GM23338 (cell line): ENCODE measurements at regions not wholly inside any gene's neighbourhood (a gene's known extent, or its start where the extent isn't known, plus 50 kb on each side); places are given as distances from the start of the nearest gene placed in this dataset.

Experiments used
- ATAC-seq: fragments of 200-7000 bp; cut with Tn5 transposase; 3 replicates; pipeline ENCODE4 v1.9.1; 2020
- DNase-seq: peaks from one replicate; pipeline ENCODE4 v3.0.0-alpha.2; 2015; ENCODE audit warnings: low spot score
- H2AFZ ChIP-seq: fragments of 200-600 bp; sonication (generic); 2 replicates; pipeline ENCODE4 v1.8.0; 2016; ENCODE audit warnings: antibody characterized with exemption, mild to moderate bottlenecking, moderate library complexity
- H3F3A ChIP-seq: fragments of 200-600 bp; sonication (generic); replicated peaks from 2 replicates; pipeline ENCODE4 v1.8.0; 2017; ENCODE audit warnings: antibody characterized with exemption, mixed run types, low read depth
- H3K27ac ChIP-seq: fragments of 200-600 bp; sonication (generic); 2 replicates; pipeline ENCODE4 v1.6.1; 2016; ENCODE audit warnings: low read depth
- H3K27me3 ChIP-seq: fragments of 200-600 bp; sonication (generic); 2 replicates; pipeline ENCODE4 v1.8.0; 2016; ENCODE audit warnings: mild to moderate bottlenecking, mixed run types, moderate library complexity; ENCODE audit not compliant: insufficient read depth
- H3K36me3 ChIP-seq: fragments of 200-600 bp; sonication (generic); 2 replicates; pipeline ENCODE4 v1.8.0; 2016; ENCODE audit warnings: mild to moderate bottlenecking; ENCODE audit not compliant: insufficient read depth
- H3K4me1 ChIP-seq: fragments of 200-600 bp; sonication (generic); 2 replicates; pipeline ENCODE4 v1.8.0; 2016; ENCODE audit warnings: mild to moderate bottlenecking, moderate library complexity; ENCODE audit not compliant: insufficient read depth
- H3K4me2 ChIP-seq: fragments of 200-600 bp; sonication (generic); 2 replicates; pipeline ENCODE4 v1.7.1; 2017; ENCODE audit warnings: mixed run types
- H3K4me3 ChIP-seq: fragments of 200-600 bp; sonication (generic); 2 replicates; pipeline ENCODE4 v1.6.1; 2016; ENCODE audit warnings: mixed run types
- H3K79me2 ChIP-seq: fragments of 200-600 bp; sonication (generic); replicated peaks from 2 replicates; pipeline ENCODE4 v1.8.0; 2017; ENCODE audit warnings: mild to moderate bottlenecking; ENCODE audit not compliant: insufficient read depth
- H3K9me2 ChIP-seq: fragments of 200-600 bp; sonication (generic); 2 replicates; pipeline ENCODE4 v1.8.0; 2017; ENCODE audit not compliant: insufficient read depth
- H4K20me1 ChIP-seq: fragments of 200-600 bp; sonication (generic); replicated peaks from 2 replicates; pipeline ENCODE4 v1.8.0; 2017; ENCODE audit warnings: mild to moderate bottlenecking; ENCODE audit not compliant: insufficient read depth
- H3K27ac Mint-ChIP-seq: 2 replicates; pipeline ENCODE4 v1.8.0; 2020; ENCODE audit warnings: inconsistent platforms, mild to moderate bottlenecking, moderate library complexity, mixed read lengths
- H3K27me3 Mint-ChIP-seq: 3 replicates; pipeline ENCODE4 v1.8.0; 2022; ENCODE audit warnings: low read depth, mild to moderate bottlenecking, moderate library complexity, mixed read lengths, inconsistent platforms; ENCODE audit not compliant: insufficient read depth, poor library complexity
- H3K36me3 Mint-ChIP-seq: 3 replicates; pipeline ENCODE4 v1.8.0; 2021; ENCODE audit warnings: low read depth, mild to moderate bottlenecking, inconsistent platforms, moderate library complexity, mixed read lengths
- H3K4me1 Mint-ChIP-seq: 3 replicates; pipeline ENCODE4 v1.8.0; 2020; ENCODE audit warnings: mild to moderate bottlenecking, inconsistent platforms, mixed read lengths
- H3K4me3 Mint-ChIP-seq: 3 replicates; pipeline ENCODE4 v1.8.0; 2021; ENCODE audit warnings: moderate library complexity, mild to moderate bottlenecking, inconsistent platforms, mixed read lengths
- H3K9me3 Mint-ChIP-seq: 3 replicates; pipeline ENCODE4 v1.8.0; 2020; ENCODE audit warnings: moderate library complexity, mild to moderate bottlenecking, inconsistent platforms, mixed read lengths
- EZH2 ChIP-seq: fragments of 200-600 bp; sonication (generic); IDR thresholded peaks from one replicate; pipeline ENCODE4 v1.8.0; 2017; ENCODE audit warnings: antibody characterized with exemption, mild to moderate bottlenecking, low read depth; ENCODE audit not compliant: unreplicated experiment
- EZH2phosphoT487 ChIP-seq: fragments of 200-600 bp; sonication (generic); IDR thresholded peaks from one replicate; pipeline ENCODE4 v1.8.1; 2018; ENCODE audit warnings: antibody characterized with exemption; ENCODE audit not compliant: unreplicated experiment
- JUNB ChIP-seq: IDR thresholded peaks from one replicate; pipeline ENCODE4 v1.6.1; 2016; ENCODE audit warnings: antibody characterized with exemption; ENCODE audit not compliant: unreplicated experiment
- POLR2AphosphoS5 ChIP-seq: IDR thresholded peaks from 2 replicates; pipeline ENCODE4 v1.6.1; 2016; ENCODE audit warnings: antibody characterized with exemption, low read depth
- STAT1 ChIP-seq: IDR thresholded peaks from one replicate; pipeline ENCODE4 v1.6.1; 2016; ENCODE audit warnings: antibody characterized with exemption; ENCODE audit not compliant: unreplicated experiment
- ZNF331 ChIP-seq: fragments of 250-450 bp; sonication (Bioruptor Pico); IDR thresholded peaks from 2 replicates; pipeline ENCODE4 v1.5.0; 2020; ENCODE audit warnings: low read depth, mild to moderate bottlenecking, moderate library complexity
- TF ChIP-seq, protein P1 (sequence below): fragments of 250-450 bp; sonication (Bioruptor Pico); IDR thresholded peaks from 2 replicates; pipeline ENCODE4 v1.5.0; 2020; ENCODE audit warnings: mild to moderate bottlenecking, moderate library complexity
- TF ChIP-seq, protein P2 (sequence below), 2 experiments: fragments of 200-600 bp in 1 of 2; sonication (generic) in 1 of 2; conservative IDR thresholded peaks; 2 replicates each; pipeline versions ENCODE4 v1.5.1 to v1.6.1; 2016 to 2017; ENCODE audit warnings: antibody characterized with exemption in 2 of 2, low read depth in 2 of 2, mild to moderate bottlenecking in 2 of 2, moderate library complexity in 1 of 2
- TF ChIP-seq, protein P3 (sequence below): IDR thresholded peaks from 2 replicates; pipeline ENCODE4 v1.6.1; 2016; ENCODE audit warnings: antibody characterized with exemption

DNA sequence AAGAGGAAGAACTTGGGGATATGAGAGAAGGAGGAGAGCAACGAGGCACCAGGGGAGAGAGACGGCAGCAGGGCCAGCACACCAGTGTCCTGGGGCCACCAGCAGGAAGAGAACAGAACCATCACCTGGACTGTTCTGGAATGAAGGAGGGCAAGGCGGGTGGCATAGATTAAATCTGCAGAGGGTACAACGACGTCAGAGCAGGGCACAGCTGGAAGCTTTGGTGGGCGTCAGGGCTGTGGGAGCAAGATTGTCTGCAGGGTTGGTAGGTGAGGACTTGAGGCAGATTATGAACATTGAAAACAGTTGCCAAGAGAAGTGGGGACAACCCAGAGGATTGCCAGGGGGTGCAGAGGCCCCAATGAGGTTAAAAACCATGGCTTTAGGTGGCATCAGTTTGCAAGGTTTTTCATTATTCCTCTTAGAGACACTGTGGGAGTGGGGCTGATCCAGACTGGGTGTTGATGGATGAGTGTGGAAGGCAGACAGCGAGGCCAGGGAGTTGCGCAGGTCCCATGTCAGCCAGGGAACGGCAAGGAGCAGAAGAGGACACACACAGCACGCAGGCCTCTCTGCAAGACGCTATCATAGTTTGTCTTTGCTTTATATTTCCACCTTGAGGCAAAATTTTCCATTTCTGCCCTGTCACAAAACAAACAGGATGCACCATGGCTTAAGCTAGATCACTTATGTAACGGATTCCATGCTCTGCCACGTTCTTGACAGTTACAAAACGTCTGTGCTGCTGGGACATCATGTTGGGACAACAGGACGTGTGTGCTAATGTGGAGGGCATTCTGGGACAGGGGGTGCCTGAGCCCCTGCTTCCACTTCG is 52.5 kb upstream of the LEP start (continued):
- TF ChIP-seq, protein P1, sequence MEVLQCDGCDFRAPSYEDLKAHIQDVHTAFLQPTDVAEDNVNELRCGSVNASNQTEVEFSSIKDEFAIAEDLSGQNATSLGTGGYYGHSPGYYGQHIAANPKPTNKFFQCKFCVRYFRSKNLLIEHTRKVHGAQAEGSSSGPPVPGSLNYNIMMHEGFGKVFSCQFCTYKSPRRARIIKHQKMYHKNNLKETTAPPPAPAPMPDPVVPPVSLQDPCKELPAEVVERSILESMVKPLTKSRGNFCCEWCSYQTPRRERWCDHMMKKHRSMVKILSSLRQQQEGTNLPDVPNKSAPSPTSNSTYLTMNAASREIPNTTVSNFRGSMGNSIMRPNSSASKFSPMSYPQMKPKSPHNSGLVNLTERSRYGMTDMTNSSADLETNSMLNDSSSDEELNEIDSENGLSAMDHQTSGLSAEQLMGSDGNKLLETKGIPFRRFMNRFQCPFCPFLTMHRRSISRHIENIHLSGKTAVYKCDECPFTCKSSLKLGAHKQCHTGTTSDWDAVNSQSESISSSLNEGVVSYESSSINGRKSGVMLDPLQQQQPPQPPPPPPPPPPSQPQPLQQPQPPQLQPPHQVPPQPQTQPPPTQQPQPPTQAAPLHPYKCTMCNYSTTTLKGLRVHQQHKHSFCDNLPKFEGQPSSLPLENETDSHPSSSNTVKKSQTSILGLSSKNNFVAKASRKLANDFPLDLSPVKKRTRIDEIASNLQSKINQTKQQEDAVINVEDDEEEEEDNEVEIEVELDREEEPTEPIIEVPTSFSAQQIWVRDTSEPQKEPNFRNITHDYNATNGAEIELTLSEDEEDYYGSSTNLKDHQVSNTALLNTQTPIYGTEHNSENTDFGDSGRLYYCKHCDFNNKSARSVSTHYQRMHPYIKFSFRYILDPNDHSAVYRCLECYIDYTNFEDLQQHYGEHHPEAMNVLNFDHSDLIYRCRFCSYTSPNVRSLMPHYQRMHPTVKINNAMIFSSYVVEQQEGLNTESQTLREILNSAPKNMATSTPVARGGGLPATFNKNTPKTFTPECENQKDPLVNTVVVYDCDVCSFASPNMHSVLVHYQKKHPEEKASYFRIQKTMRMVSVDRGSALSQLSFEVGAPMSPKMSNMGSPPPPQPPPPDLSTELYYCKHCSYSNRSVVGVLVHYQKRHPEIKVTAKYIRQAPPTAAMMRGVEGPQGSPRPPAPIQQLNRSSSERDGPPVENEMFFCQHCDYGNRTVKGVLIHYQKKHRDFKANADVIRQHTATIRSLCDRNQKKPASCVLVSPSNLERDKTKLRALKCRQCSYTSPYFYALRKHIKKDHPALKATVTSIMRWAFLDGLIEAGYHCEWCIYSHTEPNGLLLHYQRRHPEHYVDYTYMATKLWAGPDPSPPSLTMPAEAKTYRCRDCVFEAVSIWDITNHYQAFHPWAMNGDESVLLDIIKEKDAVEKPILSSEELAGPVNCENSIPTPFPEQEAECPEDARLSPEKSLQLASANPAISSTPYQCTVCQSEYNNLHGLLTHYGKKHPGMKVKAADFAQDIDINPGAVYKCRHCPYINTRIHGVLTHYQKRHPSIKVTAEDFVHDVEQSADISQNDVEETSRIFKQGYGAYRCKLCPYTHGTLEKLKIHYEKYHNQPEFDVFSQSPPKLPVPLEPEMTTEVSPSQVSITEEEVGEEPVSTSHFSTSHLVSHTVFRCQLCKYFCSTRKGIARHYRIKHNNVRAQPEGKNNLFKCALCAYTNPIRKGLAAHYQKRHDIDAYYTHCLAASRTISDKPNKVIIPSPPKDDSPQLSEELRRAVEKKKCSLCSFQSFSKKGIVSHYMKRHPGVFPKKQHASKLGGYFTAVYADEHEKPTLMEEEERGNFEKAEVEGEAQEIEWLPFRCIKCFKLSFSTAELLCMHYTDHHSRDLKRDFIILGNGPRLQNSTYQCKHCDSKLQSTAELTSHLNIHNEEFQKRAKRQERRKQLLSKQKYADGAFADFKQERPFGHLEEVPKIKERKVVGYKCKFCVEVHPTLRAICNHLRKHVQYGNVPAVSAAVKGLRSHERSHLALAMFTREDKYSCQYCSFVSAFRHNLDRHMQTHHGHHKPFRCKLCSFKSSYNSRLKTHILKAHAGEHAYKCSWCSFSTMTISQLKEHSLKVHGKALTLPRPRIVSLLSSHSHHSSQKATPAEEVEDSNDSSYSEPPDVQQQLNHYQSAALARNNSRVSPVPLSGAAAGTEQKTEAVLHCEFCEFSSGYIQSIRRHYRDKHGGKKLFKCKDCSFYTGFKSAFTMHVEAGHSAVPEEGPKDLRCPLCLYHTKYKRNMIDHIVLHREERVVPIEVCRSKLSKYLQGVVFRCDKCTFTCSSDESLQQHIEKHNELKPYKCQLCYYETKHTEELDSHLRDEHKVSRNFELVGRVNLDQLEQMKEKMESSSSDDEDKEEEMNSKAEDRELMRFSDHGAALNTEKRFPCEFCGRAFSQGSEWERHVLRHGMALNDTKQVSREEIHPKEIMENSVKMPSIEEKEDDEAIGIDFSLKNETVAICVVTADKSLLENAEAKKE (CRISPR knock-in tag), result no peak
- TF ChIP-seq STAT1, result no peak
- no peak for TF ChIP-seq ZNF331 (CRISPR knock-in tag)

DNA sequence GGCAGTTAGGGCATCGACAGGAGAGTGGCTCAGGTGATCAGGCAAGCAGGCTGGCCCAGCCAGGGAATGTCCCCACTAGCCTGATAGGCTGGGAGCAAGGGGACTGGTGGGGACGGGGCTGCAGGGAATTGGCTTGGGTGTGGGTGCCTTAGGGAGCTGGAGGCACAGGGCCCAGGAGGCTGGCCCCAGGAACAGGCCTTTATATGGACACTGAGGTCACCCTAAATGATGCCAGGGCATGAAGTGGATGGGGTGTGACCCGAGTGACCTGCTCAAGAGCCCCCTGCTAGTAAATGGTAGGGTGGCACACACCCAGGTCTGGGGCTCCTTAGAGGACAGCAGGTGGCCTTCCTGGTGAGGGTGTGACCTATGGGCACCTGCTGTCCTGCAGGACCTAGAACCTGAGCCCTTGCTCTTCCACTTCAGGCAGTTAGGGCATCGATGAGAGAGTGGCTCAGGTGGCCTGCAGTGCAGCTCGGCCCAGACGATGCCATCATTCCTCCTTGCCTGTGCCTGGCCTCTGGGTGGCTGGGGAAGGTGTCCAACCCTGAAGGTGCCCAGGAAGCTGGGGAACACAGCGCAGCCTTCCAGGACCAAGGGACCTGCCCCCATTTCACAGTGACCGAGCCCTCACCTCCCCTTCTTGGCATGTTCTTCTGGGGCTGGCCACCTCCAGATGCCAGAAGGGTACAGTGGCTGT is 51.7 kb upstream of the LEP start:
- peaks cover 13% of the 10 kb centered on the region; the same call in 1 of the 2 replicates for H3K27me3 ChIP-seq
- H3K4me3 Mint-ChIP-seq, result no peak overlapping the region
- H3K79me2 ChIP-seq, result no peaks in the 10 kb centered on the region
- H3K9me2 ChIP-seq, result 0 out of 2 replicates have a peak, but pooled peaks cover 3% of the 10 kb centered on the region
- H3K4me2 ChIP-seq, result no peak overlapping the region
- no peak overlapping the region for H3K27ac Mint-ChIP-seq
- H3K4me1 Mint-ChIP-seq, result peaks cover 19% of the 10 kb centered on the region
- H3K9me3 Mint-ChIP-seq, result peaks cover 9% of the 10 kb centered on the region
- H3F3A ChIP-seq, result no peaks in the 10 kb centered on the region
- no peaks in the 10 kb centered on the region for H3K36me3 ChIP-seq
- TF ChIP-seq, protein P2, sequence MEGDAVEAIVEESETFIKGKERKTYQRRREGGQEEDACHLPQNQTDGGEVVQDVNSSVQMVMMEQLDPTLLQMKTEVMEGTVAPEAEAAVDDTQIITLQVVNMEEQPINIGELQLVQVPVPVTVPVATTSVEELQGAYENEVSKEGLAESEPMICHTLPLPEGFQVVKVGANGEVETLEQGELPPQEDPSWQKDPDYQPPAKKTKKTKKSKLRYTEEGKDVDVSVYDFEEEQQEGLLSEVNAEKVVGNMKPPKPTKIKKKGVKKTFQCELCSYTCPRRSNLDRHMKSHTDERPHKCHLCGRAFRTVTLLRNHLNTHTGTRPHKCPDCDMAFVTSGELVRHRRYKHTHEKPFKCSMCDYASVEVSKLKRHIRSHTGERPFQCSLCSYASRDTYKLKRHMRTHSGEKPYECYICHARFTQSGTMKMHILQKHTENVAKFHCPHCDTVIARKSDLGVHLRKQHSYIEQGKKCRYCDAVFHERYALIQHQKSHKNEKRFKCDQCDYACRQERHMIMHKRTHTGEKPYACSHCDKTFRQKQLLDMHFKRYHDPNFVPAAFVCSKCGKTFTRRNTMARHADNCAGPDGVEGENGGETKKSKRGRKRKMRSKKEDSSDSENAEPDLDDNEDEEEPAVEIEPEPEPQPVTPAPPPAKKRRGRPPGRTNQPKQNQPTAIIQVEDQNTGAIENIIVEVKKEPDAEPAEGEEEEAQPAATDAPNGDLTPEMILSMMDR (conservative IDR thresholded peaks at IDR 0.05; ENCODE audit: low read depth in 2 of 2), result no peak
- TF ChIP-seq EZH2phosphoT487, result no peak
- no peak for TF ChIP-seq EZH2
- TF ChIP-seq STAT1, result no peak
- TF ChIP-seq, protein P3, sequence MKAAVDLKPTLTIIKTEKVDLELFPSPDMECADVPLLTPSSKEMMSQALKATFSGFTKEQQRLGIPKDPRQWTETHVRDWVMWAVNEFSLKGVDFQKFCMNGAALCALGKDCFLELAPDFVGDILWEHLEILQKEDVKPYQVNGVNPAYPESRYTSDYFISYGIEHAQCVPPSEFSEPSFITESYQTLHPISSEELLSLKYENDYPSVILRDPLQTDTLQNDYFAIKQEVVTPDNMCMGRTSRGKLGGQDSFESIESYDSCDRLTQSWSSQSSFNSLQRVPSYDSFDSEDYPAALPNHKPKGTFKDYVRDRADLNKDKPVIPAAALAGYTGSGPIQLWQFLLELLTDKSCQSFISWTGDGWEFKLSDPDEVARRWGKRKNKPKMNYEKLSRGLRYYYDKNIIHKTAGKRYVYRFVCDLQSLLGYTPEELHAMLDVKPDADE, result no peak
- TF ChIP-seq POLR2AphosphoS5, result no peak
- TF ChIP-seq JUNB, result no peak
- H3K4me1 ChIP-seq, result peaks cover 18% of the 10 kb centered on the region
- H3K27ac ChIP-seq, result no peak overlapping the region
- no peaks in the 10 kb centered on the region for H4K20me1 ChIP-seq
- no peak for DNase-seq
- H3K27me3 Mint-ChIP-seq, result peaks cover 7% of the 10 kb centered on the region
- H3K36me3 Mint-ChIP-seq, result peaks cover 7% of the 10 kb centered on the region; the same call in 1 of the 3 replicates
- no peak overlapping the region for H3K4me3 ChIP-seq
- ATAC-seq, result no peak
- H2AFZ ChIP-seq, result no peak overlapping the region
